Ovary (tissue), 3 donors: ENCODE measurements at regions not wholly inside any gene's neighbourhood (a gene's known extent, or its start where the extent isn't known, plus 50 kb on each side); places are given as distances from the start of the nearest gene placed in this dataset.

Source experiments
- CTCF ChIP-seq, 3 donors: fragments of 450-650 bp in 2 of 3; fragments of 200-600 bp in 1 of 3; IDR thresholded peaks; one replicate each; pipeline versions ENCODE4 v1.5.1 to v1.8.0; 2016 to 2022; ENCODE audit warnings: antibody characterized with exemption in 3 of 3, mild to moderate bottlenecking in 1 of 3
- EP300 ChIP-seq: sonication (generic); formaldehyde crosslinking; IDR thresholded peaks from one replicate; pipeline ENCODE4 v1.6.1; 2017; ENCODE audit warnings: antibody characterized with exemption
- POLR2A ChIP-seq: fragments of 450-650 bp; IDR thresholded peaks from one replicate; pipeline ENCODE4 v1.6.1; 2017; ENCODE audit warnings: antibody characterized with exemption, mild to moderate bottlenecking, moderate library complexity
- donor health status: DM: no; HTN: no; CAD: no.

- no peak for TF ChIP-seq POLR2A
- no peak for TF ChIP-seq CTCF (IDR thresholded peaks at IDR 0.05)
- no peak for TF ChIP-seq EP300
Observed at GRCh38 chr5:40314275-40314674, 365.4 kb upstream of the PTGER4 start.
